ENCODE measurements at regions not wholly inside any gene's neighbourhood (a gene's known extent, or its start where the extent isn't known, plus 50 kb on each side); places are given as distances from the start of the nearest gene placed in this dataset.
A peak's percentile ranks its signal among the peaks of the same experiment; 100 is the strongest.

- Histone ChIP-seq H3K9me3 (no peaks in the 10 kb centered on the region), H3K27me3 (no peaks in the 10 kb centered on the region), H3K4me3 (no peak overlapping the region), H3K36me3 (no peaks in the 10 kb centered on the region), H3K4me1 (no peaks in the 10 kb centered on the region), H3K27ac (no peak overlapping the region)
- 77 to 82% methylated on average over 3 of the region's 3 CpGs for WGBS, 2 donors
- intact Hi-C loops (cut with DNase I), result no loop called here
- TF ChIP-seq CTCF (IDR thresholded peaks at IDR 0.05) (no peak), POLR2A (IDR thresholded peaks at IDR 0.05) (no peak), POLR2AphosphoS5 (IDR thresholded peaks at IDR 0.05) (no peak), EP300 (IDR thresholded peaks at IDR 0.05) (no peak)
- no peak for DNase-seq
Observed at GRCh38 chr1:170271430-170272161, 125.8 kb downstream of the NTMT2 start.

GRCh38 chr1:170273291-170274130 is 127.8 kb downstream of the NTMT2 start:
- H3K27me3 ChIP-seq, result no peaks in the 10 kb centered on the region
- H3K9me3 ChIP-seq, result peaks cover 0 to 2% (median 0%) of the 10 kb centered on the region in 4 donors
- 71 to 84% methylated on average over 6 of the region's 6 CpGs for WGBS, 2 donors
- TF ChIP-seq EP300 (IDR thresholded peaks at IDR 0.05) (no peak), POLR2AphosphoS5 (IDR thresholded peaks at IDR 0.05) (no peak), CTCF (IDR thresholded peaks at IDR 0.05) (no peak)
- no peak for DNase-seq
- H3K36me3 ChIP-seq, result no peaks in the 10 kb centered on the region
- H3K4me3 ChIP-seq, result no peak overlapping the region
- peak overlapping the region in 1 of 4 donors; percentile 5 for H3K27ac ChIP-seq
- intact Hi-C loops (cut with DNase I), result no loop called here
- no peaks in the 10 kb centered on the region for H3K4me1 ChIP-seq

DNA sequence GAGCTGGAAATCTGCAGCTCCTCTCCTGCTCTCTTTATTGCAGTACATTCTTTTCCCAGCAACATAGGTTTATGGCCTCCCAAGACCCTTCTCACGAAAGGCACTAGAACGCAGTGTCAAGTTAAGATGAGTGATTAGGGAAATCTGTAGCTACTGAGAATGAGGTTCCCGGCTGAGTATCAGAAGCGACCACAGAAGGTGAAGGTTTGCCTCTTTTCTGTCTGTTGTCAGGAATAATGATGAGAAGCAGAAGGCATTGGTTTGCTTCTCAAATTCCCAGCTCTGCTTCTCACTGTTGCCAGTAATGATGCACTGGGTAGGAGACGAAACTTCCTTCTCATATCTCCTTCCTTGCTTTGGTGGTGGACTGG is 128.4 kb downstream of the NTMT2 start:
- no peak overlapping the region for H3K4me3 ChIP-seq
- WGBS, 2 donors, result 63 to 86% methylated on average over 5 of the region's 5 CpGs

GRCh38 chr1:170277985-170278384 is 132.2 kb downstream of the NTMT2 start:
- DNase-seq, result no peak
- TF ChIP-seq POLR2AphosphoS5 (IDR thresholded peaks at IDR 0.05), result no peak
- TF ChIP-seq EP300 (IDR thresholded peaks at IDR 0.05), result no peak
- TF ChIP-seq CTCF (IDR thresholded peaks at IDR 0.05), result no peak
- TF ChIP-seq POLR2A (IDR thresholded peaks at IDR 0.05), result no peak
- no peak overlapping the region for H3K4me3 ChIP-seq
- H3K4me1 ChIP-seq, result no peaks in the 10 kb centered on the region
- intact Hi-C loops (cut with DNase I), result no loop called here
- H3K9me3 ChIP-seq, result peaks cover 0 to 2% (median 0%) of the 10 kb centered on the region in 4 donors
- H3K27ac ChIP-seq, result no peak overlapping the region
- no peaks in the 10 kb centered on the region for H3K27me3 ChIP-seq
- WGBS, 2 donors, result 80 to 84% methylated on average over 2 of the region's 2 CpGs
- H3K36me3 ChIP-seq, result no peaks in the 10 kb centered on the region

More for the DNA sequence above, 128.4 kb downstream of the NTMT2 start:
- intact Hi-C loops (cut with DNase I), result no loop called here
- H3K27ac ChIP-seq, result peak overlapping the region in 1 of 4 donors; percentile 5
- TF ChIP-seq POLR2AphosphoS5 (IDR thresholded peaks at IDR 0.05) (no peak), CTCF (IDR thresholded peaks at IDR 0.05) (no peak), EP300 (IDR thresholded peaks at IDR 0.05) (no peak), POLR2A (IDR thresholded peaks at IDR 0.05) (no peak)
- H3K4me1 ChIP-seq, result no peaks in the 10 kb centered on the region
- DNase-seq, result no peak
- no peaks in the 10 kb centered on the region for H3K36me3 ChIP-seq
- peaks cover 0 to 2% (median 0%) of the 10 kb centered on the region in 4 donors for H3K9me3 ChIP-seq
- no peaks in the 10 kb centered on the region for H3K27me3 ChIP-seq
